ENCODE measurements at regions not wholly inside any gene's neighbourhood (a gene's known extent, or its start where the extent isn't known, plus 50 kb on each side); places are given as distances from the start of the nearest gene placed in this dataset.

GRCh38 chr6:12472601-12473038 is 182.5 kb downstream of the EDN1 start:
- H3K27ac ChIP-seq (ENCODE audit: low read depth, low read length): no peak overlapping the region
- H3K36me3 Mint-ChIP-seq (ENCODE audit: low read depth): no peaks in the 10 kb centered on the region

GRCh38 chr6:12473494-12473893 is 183.3 kb downstream of the EDN1 start:
- Histone ChIP-seq H3K4me3 (ENCODE audit: low read length) (no peak overlapping the region), H3K27me3 (ENCODE audit: control insufficient read depth, insufficient read depth, low read length, poor library complexity, severe bottlenecking) (no peaks in the 10 kb centered on the region), H3K9me3 (ENCODE audit: control insufficient read depth, low read length) (no peaks in the 10 kb centered on the region), H3K36me3 (ENCODE audit: control insufficient read depth, insufficient read depth, low read length) (no peaks in the 10 kb centered on the region), H3K9ac (ENCODE audit: extremely low read depth, low read length, poor library complexity, severe bottlenecking) (no peak overlapping the region), H3K27ac (ENCODE audit: low read depth, low read length) (no peak overlapping the region), H3K4me1 (ENCODE audit: control insufficient read depth, insufficient read depth, low read length) (peaks cover 5% of the 10 kb centered on the region)
- no peak overlapping the region for H3K4me3 Mint-ChIP-seq
- no peak for DNase-seq
- no peaks in the 10 kb centered on the region for H3K36me3 Mint-ChIP-seq (ENCODE audit: low read depth)
- 91 to 100% methylated on average over 1 of the region's 1 CpG for WGBS, 2 experiments (ENCODE audit: insufficient coverage in 1 of 2, insufficient read length in 1 of 2)
- no peaks in the 10 kb centered on the region for H3K27me3 Mint-ChIP-seq (ENCODE audit: insufficient read depth)
- no peaks in the 10 kb centered on the region for H3K9me3 Mint-ChIP-seq
- no peak overlapping the region for H3K27ac Mint-ChIP-seq
- TF ChIP-seq CTCF (conservative IDR thresholded peaks at IDR 0.05): no peak
- H3K4me1 Mint-ChIP-seq: peaks cover 9% of the 10 kb centered on the region

More at GRCh38 chr6:12472601-12473038, 182.5 kb downstream of the EDN1 start:
- H3K9me3 Mint-ChIP-seq: no peaks in the 10 kb centered on the region
- no peak overlapping the region for H3K9ac ChIP-seq (ENCODE audit: extremely low read depth, low read length, poor library complexity, severe bottlenecking)
- H3K9me3 ChIP-seq (ENCODE audit: control insufficient read depth, low read length): no peaks in the 10 kb centered on the region
- H3K4me1 ChIP-seq (ENCODE audit: control insufficient read depth, insufficient read depth, low read length): peaks cover 5% of the 10 kb centered on the region
- no peaks in the 10 kb centered on the region for H3K27me3 ChIP-seq (ENCODE audit: control insufficient read depth, insufficient read depth, low read length, poor library complexity, severe bottlenecking)
- H3K27ac Mint-ChIP-seq: no peak overlapping the region
- H3K36me3 ChIP-seq (ENCODE audit: control insufficient read depth, insufficient read depth, low read length): no peaks in the 10 kb centered on the region
- peaks cover 9% of the 10 kb centered on the region for H3K4me1 Mint-ChIP-seq
- no peak for TF ChIP-seq CTCF (conservative IDR thresholded peaks at IDR 0.05)
- no peak overlapping the region for H3K4me3 ChIP-seq (ENCODE audit: low read length)
- H3K27me3 Mint-ChIP-seq (ENCODE audit: insufficient read depth): no peaks in the 10 kb centered on the region
- H3K4me3 Mint-ChIP-seq: no peak overlapping the region
- DNase-seq: no peak
- WGBS, 2 experiments (ENCODE audit: insufficient coverage in 1 of 2, insufficient read length in 1 of 2): 89 to 95% methylated on average over 4 of the region's 4 CpGs

GRCh38 chr6:12474167-12475140 is 184.3 kb downstream of the EDN1 start:
- H3K27me3 Mint-ChIP-seq (ENCODE audit: insufficient read depth): no peaks in the 10 kb centered on the region
- no peaks in the 10 kb centered on the region for H3K36me3 Mint-ChIP-seq (ENCODE audit: low read depth)
- no peak overlapping the region for H3K27ac Mint-ChIP-seq
- H3K9me3 Mint-ChIP-seq: no peaks in the 10 kb centered on the region
- no peak overlapping the region for H3K4me3 Mint-ChIP-seq
- Histone ChIP-seq H3K27ac (ENCODE audit: low read depth, low read length) (no peak overlapping the region), H3K9me3 (ENCODE audit: control insufficient read depth, low read length) (no peaks in the 10 kb centered on the region), H3K4me3 (ENCODE audit: low read length) (no peak overlapping the region), H3K27me3 (ENCODE audit: control insufficient read depth, insufficient read depth, low read length, poor library complexity, severe bottlenecking) (no peaks in the 10 kb centered on the region), H3K36me3 (ENCODE audit: control insufficient read depth, insufficient read depth, low read length) (no peaks in the 10 kb centered on the region), H3K4me1 (ENCODE audit: control insufficient read depth, insufficient read depth, low read length) (peaks cover 5% of the 10 kb centered on the region), H3K9ac (ENCODE audit: extremely low read depth, low read length, poor library complexity, severe bottlenecking) (no peak overlapping the region)
- DNase-seq: no peak
- no peak for TF ChIP-seq CTCF (conservative IDR thresholded peaks at IDR 0.05)
- H3K4me1 Mint-ChIP-seq: peaks cover 9% of the 10 kb centered on the region
- WGBS, 2 experiments (ENCODE audit: insufficient coverage in 1 of 2, insufficient read length in 1 of 2): 91 to 98% methylated on average over 5 to 7 of the region's 7 CpGs
